ENCODE measurements at regions not wholly inside any gene's neighbourhood (a gene's known extent, or its start where the extent isn't known, plus 50 kb on each side); places are given as distances from the start of the nearest gene placed in this dataset.

GRCh38 chr20:52852714-52853113 lies 119.4 kb upstream of the TSHZ2 start:
- Histone ChIP-seq H3K4me2 (replicated peaks; ENCODE audit: extremely low read depth, low read length, poor library complexity, severe bottlenecking) (no peak overlapping the region), H2AFZ (ENCODE audit: insufficient read depth, low read depth, low read length, poor library complexity, severe bottlenecking) (no peak overlapping the region), H3K36me3 (replicated peaks in 1 of 2; ENCODE audit: control insufficient read depth in 1 of 2, insufficient read depth in 2 of 2, low read length in 2 of 2) (no peaks in the 10 kb centered on the region), H3K4me3 (replicated peaks in 1 of 3; ENCODE audit: low read depth in 2 of 3, low read length in 3 of 3) (no peak overlapping the region), H3K27me3 (ENCODE audit: control insufficient read depth in 2 of 2, insufficient read depth in 2 of 2, low read length in 2 of 2) (no peaks in the 10 kb centered on the region), H4K20me1 (ENCODE audit: insufficient read depth, low read length) (no peaks in the 10 kb centered on the region), H3K4me1 (ENCODE audit: control insufficient read depth in 1 of 2, insufficient read depth in 2 of 2, low read length in 2 of 2) (no peaks in the 10 kb centered on the region), H3K9ac (ENCODE audit: insufficient read depth, low read length, poor library complexity, severe bottlenecking) (no peak overlapping the region), H3K9me3 (replicated peaks in 1 of 2; ENCODE audit: control insufficient read depth in 1 of 2, insufficient read depth in 1 of 2, low read length in 2 of 2) (no peaks in the 10 kb centered on the region), H3K79me2 (ENCODE audit: insufficient read depth, low read length) (no peaks in the 10 kb centered on the region), H3K27ac (ENCODE audit: low read depth in 1 of 2, low read length in 2 of 2) (no peak overlapping the region)
- no peak for DNase-seq
- intact Hi-C loops (cut with micrococcal nuclease): no loop called here
- H3K9me3 Mint-ChIP-seq: peaks cover 0 to 5% (median 2%) of the 10 kb centered on the region in 7 donors
- no peaks in the 10 kb centered on the region for H3K4me1 Mint-ChIP-seq
- H3K4me3 Mint-ChIP-seq: no peak overlapping the region
- H3K27ac Mint-ChIP-seq: no peak overlapping the region
- H3K27me3 Mint-ChIP-seq (ENCODE audit: low read depth in 3 of 3): peaks cover 2 to 3% (median 2%) of the 10 kb centered on the region in 3 donors
- no peak for TF ChIP-seq CTCF (IDR thresholded peaks at IDR 0.05)
- H3K36me3 Mint-ChIP-seq: no peaks in the 10 kb centered on the region
- 84% methylated on average over 3 of the region's 3 CpGs for WGBS (ENCODE audit: insufficient coverage)

DNA sequence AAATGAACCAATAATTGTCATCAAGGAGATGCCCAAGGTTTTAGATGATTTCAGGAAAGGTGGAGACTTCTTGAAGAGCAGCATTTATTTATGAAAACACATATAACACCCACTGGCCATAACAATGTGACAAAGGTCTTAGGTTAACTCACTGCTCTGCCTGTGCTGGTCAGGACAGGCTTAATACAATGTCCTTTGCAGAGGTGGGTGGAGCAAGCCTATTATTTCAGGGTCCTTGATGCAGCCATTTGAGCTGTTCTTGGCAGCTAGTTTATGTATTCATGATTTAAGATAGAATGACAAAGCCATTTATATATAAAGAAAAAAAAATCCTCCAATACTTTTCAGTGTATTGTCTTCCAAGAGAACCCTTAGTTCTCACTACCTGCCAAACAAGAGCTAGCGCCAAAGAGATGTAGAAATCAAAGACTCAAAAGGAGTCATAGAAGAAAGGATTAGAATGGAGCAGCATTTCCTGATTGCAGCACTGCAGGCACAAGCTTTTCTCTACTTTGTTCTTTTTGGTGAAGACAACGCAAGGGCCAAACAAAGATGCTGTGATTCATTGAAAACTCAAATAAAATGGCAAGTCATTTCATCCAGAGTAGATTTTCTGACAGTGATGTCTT lies 124.3 kb upstream of the TSHZ2 start:
- intact Hi-C loops (cut with micrococcal nuclease): no loop called here
- H3K79me2 ChIP-seq (ENCODE audit: insufficient read depth, low read length): no peaks in the 10 kb centered on the region
- TF ChIP-seq CTCF (IDR thresholded peaks at IDR 0.05): no peak
- H3K4me3 Mint-ChIP-seq: no peak overlapping the region
- H3K9ac ChIP-seq (ENCODE audit: insufficient read depth, low read length, poor library complexity, severe bottlenecking): no peak overlapping the region
- no peak for DNase-seq
- H3K9me3 Mint-ChIP-seq: peaks cover 0 to 5% (median 0%) of the 10 kb centered on the region in 7 donors
- H3K27me3 Mint-ChIP-seq (ENCODE audit: low read depth in 3 of 3): peaks cover 0 to 3% (median 2%) of the 10 kb centered on the region in 3 donors
- H3K4me2 ChIP-seq (replicated peaks; ENCODE audit: extremely low read depth, low read length, poor library complexity, severe bottlenecking): no peak overlapping the region
- H2AFZ ChIP-seq (ENCODE audit: insufficient read depth, low read depth, low read length, poor library complexity, severe bottlenecking): no peak overlapping the region
- H3K4me3 ChIP-seq (replicated peaks in 1 of 3; ENCODE audit: low read depth in 2 of 3, low read length in 3 of 3): no peak overlapping the region
- no peak overlapping the region for H3K27ac Mint-ChIP-seq
- H3K4me1 Mint-ChIP-seq: no peaks in the 10 kb centered on the region
- no peaks in the 10 kb centered on the region for H3K36me3 Mint-ChIP-seq
- H3K4me1 ChIP-seq (ENCODE audit: control insufficient read depth in 1 of 2, insufficient read depth in 2 of 2, low read length in 2 of 2): no peaks in the 10 kb centered on the region
- 100% methylated on average over 2 of the region's 2 CpGs for WGBS (ENCODE audit: insufficient coverage)
- H3K27ac ChIP-seq (ENCODE audit: low read depth in 1 of 2, low read length in 2 of 2): no peak overlapping the region
- H4K20me1 ChIP-seq (ENCODE audit: insufficient read depth, low read length): no peaks in the 10 kb centered on the region
- H3K36me3 ChIP-seq (replicated peaks in 1 of 2; ENCODE audit: control insufficient read depth in 1 of 2, insufficient read depth in 2 of 2, low read length in 2 of 2): no peaks in the 10 kb centered on the region
- H3K27me3 ChIP-seq (ENCODE audit: control insufficient read depth in 2 of 2, insufficient read depth in 2 of 2, low read length in 2 of 2): no peaks in the 10 kb centered on the region
- H3K9me3 ChIP-seq (replicated peaks in 1 of 2; ENCODE audit: control insufficient read depth in 1 of 2, insufficient read depth in 1 of 2, low read length in 2 of 2): no peaks in the 10 kb centered on the region

Measured in CD14-positive monocyte (primary cell).